ENCODE measurements at regions not wholly inside any gene's neighbourhood (a gene's known extent, or its start where the extent isn't known, plus 50 kb on each side); places are given as distances from the start of the nearest gene placed in this dataset.

DNA sequence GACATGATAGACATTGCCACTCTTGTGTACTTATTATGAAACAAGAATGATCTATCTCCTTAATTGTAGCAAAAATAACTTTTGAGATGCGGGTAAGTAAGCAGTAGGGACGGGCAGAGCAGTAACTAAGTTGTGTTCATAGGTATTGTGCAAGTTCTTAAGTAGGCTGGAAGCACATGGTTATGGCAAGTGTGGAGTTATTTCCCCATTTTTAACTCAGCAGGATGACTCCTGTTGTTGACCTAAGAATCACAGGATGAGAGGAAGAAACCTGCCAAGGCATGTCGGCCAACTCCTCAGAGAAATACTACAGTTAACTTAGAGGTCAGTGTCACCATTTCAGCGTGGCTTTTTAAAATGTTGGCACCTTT lies 51.1 kb upstream of the FN1 start (continued):
- no peak for TF ChIP-seq ZBTB4 (CRISPR knock-in tag; IDR thresholded peaks at IDR 0.05; ENCODE audit: borderline replicate concordance)
- TF ChIP-seq REST (IDR thresholded peaks at IDR 0.05; ENCODE audit: borderline replicate concordance in 1 of 2, low read depth in 1 of 2, low read length in 2 of 2): no peak
- no peak for TF ChIP-seq ZSCAN30 (CRISPR knock-in tag; IDR thresholded peaks at IDR 0.05)
- TF ChIP-seq ZNF30 (CRISPR knock-in tag; IDR thresholded peaks at IDR 0.05): no peak

GRCh38 chr2:215486291-215487001 lies 50.6 kb upstream of the FN1 start:
- H3K4me3 ChIP-seq (replicated peaks in 1 of 3; ENCODE audit: insufficient read depth in 1 of 3, low read depth in 2 of 3, low read length in 3 of 3): no peak overlapping the region
- in situ Hi-C loops (cut with HindIII; ENCODE audit: extremely low pct_ligation_motif_present, low pct_unique_long_range_greater_than_20kb): no loop called here
- POLR2A ChIA-PET: no interaction called here
- no TSS peak for BruUV-seq (replicated peaks)
- FAIRE-seq (no peak), DNase-seq (ENCODE audit: low spot score) (no peak), ATAC-seq (no peak)
- no peak overlapping the region for H3K9ac ChIP-seq (ENCODE audit: insufficient read depth, low read depth, low read length)
- H2AFZ ChIP-seq (ENCODE audit: low read length): no peak overlapping the region
- H3K27me3 ChIP-seq (ENCODE audit: control insufficient read depth in 1 of 2, insufficient read depth in 2 of 2, low read length in 2 of 2): no peaks in the 10 kb centered on the region
- no peak overlapping the region for H3K27ac ChIP-seq (ENCODE audit: extremely low read length, insufficient read depth, low read length)
- TF ChIP-seq ZNF318 (CRISPR knock-in tag; IDR thresholded peaks at IDR 0.05) (no peak), ZBTB42 (CRISPR knock-in tag; IDR thresholded peaks at IDR 0.05) (no peak)
- CTCF ChIA-PET (ENCODE audit: low intra/inter-chr PET ratio, low total read pairs): no interaction called here
- no peaks in the 10 kb centered on the region for H3K9me3 ChIP-seq (ENCODE audit: low read length)
- 97% methylated on average over 2 of the region's 2 CpGs for WGBS (ENCODE audit: low lambda C conversion rate)
- no peaks in the 10 kb centered on the region for H3K79me2 ChIP-seq (ENCODE audit: insufficient read depth, low read length)
- intact Hi-C loops (cut with micrococcal nuclease; ENCODE audit: unreplicated experiment): no loop called here
- no peak overlapping the region for H3K4me2 ChIP-seq (ENCODE audit: low read depth, low read length)
- no peaks in the 10 kb centered on the region for H4K20me1 ChIP-seq (ENCODE audit: insufficient read depth, low read length)
- no peaks in the 10 kb centered on the region for H3K4me1 ChIP-seq (ENCODE audit: insufficient read depth, low read length)
- H3K36me3 ChIP-seq (replicated peaks in 1 of 2; ENCODE audit: control insufficient read depth in 1 of 2, insufficient read depth in 2 of 2, low read length in 2 of 2): no peaks in the 10 kb centered on the region

All from HepG2 (cell line).